Parathyroid adenoma (tissue), 2 donors: ENCODE measurements at regions not wholly inside any gene's neighbourhood (a gene's known extent, or its start where the extent isn't known, plus 50 kb on each side); places are given as distances from the start of the nearest gene placed in this dataset.

Experiments
- H2AFZ ChIP-seq: fragments of 300-600 bp; sonication (generic); one replicate; pipeline ENCODE4 v1.7.0; 2017; ENCODE audit warnings: antibody characterized with exemption, mild to moderate bottlenecking
- H3K27ac ChIP-seq: fragments of 300-600 bp; sonication (generic); one replicate; pipeline ENCODE4 v1.7.0; 2017
- H3K27me3 ChIP-seq: fragments of 300-600 bp; sonication (generic); one replicate; pipeline ENCODE4 v1.7.0; 2017; ENCODE audit warnings: low read length; ENCODE audit not compliant: control insufficient read depth, insufficient read depth
- H3K36me3 ChIP-seq: fragments of 300-600 bp; sonication (generic); one replicate; pipeline ENCODE4 v1.7.0; 2017; ENCODE audit warnings: low read length; ENCODE audit not compliant: control insufficient read depth, insufficient read depth
- H3K4me1 ChIP-seq: fragments of 300-600 bp; sonication (generic); one replicate; pipeline ENCODE4 v1.7.0; 2017; ENCODE audit warnings: control low read depth
- H3K4me2 ChIP-seq: fragments of 300-600 bp; sonication (generic); one replicate; pipeline ENCODE4 v1.7.0; 2017; ENCODE audit warnings: low read length
- H3K4me3 ChIP-seq: fragments of 300-600 bp; sonication (generic); one replicate; pipeline ENCODE4 v1.7.0; 2017; ENCODE audit warnings: low read depth, low read length
- H3K79me2 ChIP-seq: fragments of 300-600 bp; sonication (generic); one replicate; pipeline ENCODE4 v1.7.0; 2017; ENCODE audit warnings: control low read depth
- H3K9ac ChIP-seq: fragments of 300-600 bp; sonication (generic); one replicate; pipeline ENCODE4 v1.7.0; 2017; ENCODE audit warnings: mild to moderate bottlenecking
- H3K9me3 ChIP-seq: fragments of 300-600 bp; sonication (generic); one replicate; pipeline ENCODE4 v1.7.0; 2017; ENCODE audit warnings: low read length; ENCODE audit not compliant: control insufficient read depth
- TF ChIP-seq, protein P1 (sequence below): fragments of 300-600 bp; sonication (generic); IDR thresholded peaks from one replicate; pipeline ENCODE4 v1.7.0; 2017; ENCODE audit warnings: antibody characterized with exemption, mild to moderate bottlenecking
- donor health status: primary hyperparathyroidism.

DNA sequence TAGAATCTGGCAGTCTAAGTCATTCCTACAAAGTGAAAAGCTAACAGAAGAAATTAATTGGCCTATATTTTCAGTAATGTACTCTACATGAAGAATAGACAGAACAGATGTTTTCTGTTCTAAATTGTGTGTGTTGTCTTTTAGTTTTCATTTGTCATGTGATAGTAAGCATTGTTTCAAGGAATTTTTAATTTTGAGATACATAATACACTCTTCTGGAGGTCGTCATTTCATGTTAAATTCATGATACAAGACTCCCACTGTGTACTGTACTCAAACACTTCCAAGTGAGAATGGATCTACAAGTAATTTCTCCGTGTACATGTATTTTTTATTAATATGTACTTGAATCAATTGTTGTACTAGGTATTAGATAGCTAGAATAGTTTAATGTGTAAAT is 1522.9 kb downstream of the MAT2B start:
- Histone ChIP-seq H2AFZ (no peak overlapping the region), H3K4me3 (no peak overlapping the region), H3K9me3 (no peaks in the 10 kb centered on the region), H3K79me2 (no peaks in the 10 kb centered on the region), H3K27ac (no peak overlapping the region), H3K4me2 (no peak overlapping the region), H3K27me3 (no peaks in the 10 kb centered on the region), H3K36me3 (no peaks in the 10 kb centered on the region), H3K4me1 (no peaks in the 10 kb centered on the region), H3K9ac (no peak overlapping the region)
- TF ChIP-seq, protein P1, sequence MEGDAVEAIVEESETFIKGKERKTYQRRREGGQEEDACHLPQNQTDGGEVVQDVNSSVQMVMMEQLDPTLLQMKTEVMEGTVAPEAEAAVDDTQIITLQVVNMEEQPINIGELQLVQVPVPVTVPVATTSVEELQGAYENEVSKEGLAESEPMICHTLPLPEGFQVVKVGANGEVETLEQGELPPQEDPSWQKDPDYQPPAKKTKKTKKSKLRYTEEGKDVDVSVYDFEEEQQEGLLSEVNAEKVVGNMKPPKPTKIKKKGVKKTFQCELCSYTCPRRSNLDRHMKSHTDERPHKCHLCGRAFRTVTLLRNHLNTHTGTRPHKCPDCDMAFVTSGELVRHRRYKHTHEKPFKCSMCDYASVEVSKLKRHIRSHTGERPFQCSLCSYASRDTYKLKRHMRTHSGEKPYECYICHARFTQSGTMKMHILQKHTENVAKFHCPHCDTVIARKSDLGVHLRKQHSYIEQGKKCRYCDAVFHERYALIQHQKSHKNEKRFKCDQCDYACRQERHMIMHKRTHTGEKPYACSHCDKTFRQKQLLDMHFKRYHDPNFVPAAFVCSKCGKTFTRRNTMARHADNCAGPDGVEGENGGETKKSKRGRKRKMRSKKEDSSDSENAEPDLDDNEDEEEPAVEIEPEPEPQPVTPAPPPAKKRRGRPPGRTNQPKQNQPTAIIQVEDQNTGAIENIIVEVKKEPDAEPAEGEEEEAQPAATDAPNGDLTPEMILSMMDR = no peak

DNA sequence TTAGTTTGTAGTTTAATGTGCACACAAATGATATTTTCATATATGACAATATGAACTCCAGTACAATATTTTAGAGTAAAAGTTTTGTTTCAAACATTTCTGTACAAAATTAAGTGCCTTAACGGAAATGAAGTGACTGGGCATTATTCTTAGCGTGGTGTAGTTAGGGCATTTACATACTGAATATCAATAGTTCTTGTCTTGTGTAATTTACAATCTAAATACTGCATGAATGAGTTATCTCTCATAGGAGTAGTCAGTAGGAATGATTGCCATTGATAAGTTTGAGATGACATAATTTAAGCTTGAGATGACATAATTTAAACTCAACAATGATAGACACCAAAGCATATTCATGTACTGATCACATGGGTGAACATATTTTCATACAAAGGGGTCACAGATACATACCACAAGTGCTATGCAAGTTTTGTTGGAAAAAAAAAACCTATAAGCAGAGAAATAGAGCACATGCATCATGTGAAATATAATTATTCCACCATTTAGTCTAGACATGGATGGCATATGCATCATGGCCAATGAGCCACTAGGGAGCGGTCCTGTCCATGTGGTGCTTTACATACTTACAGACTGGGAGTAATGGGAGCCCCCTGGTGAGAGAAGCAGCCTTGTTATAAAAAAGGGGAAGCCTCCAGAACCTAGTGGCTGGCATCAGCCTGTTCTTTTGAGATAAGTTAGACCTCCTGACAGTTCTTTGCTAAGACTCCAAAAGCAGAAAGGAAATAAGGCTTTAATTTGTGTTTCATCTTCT is 1523.9 kb downstream of the MAT2B start:
- H3K36me3 ChIP-seq = no peaks in the 10 kb centered on the region
- no peak overlapping the region for H3K9ac ChIP-seq
- H3K4me1 ChIP-seq = no peaks in the 10 kb centered on the region
- no peaks in the 10 kb centered on the region for H3K79me2 ChIP-seq
- no peak overlapping the region for H2AFZ ChIP-seq
- H3K4me3 ChIP-seq = no peak overlapping the region
- TF ChIP-seq, protein P1 = no peak
- no peak overlapping the region for H3K4me2 ChIP-seq
- H3K27me3 ChIP-seq = no peaks in the 10 kb centered on the region
- no peaks in the 10 kb centered on the region for H3K9me3 ChIP-seq
- H3K27ac ChIP-seq = no peak overlapping the region

DNA sequence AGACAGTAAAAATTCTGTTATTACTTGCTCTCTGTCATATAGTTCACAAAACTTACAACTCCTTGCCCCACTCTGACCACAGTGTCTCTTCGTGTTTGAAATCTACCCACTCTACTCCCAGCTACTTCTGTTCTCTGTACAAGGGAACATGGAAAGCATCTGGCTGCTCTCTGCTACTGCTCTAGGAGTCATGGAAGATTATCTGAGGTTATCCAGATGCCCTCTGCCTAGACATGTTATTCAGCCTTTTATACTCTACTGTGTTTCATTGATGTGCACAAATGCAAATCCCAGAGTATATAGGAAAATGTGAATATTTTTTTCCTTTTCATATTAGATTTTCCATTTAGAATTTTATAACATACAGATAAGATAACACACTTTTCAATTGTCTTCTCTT is 1525.6 kb downstream of the MAT2B start:
- no peaks in the 10 kb centered on the region for H3K4me1 ChIP-seq
- no peaks in the 10 kb centered on the region for H3K79me2 ChIP-seq
- H3K4me3 ChIP-seq = no peak overlapping the region
- H3K36me3 ChIP-seq = no peaks in the 10 kb centered on the region
- H3K27me3 ChIP-seq = no peaks in the 10 kb centered on the region
- no peak overlapping the region for H3K9ac ChIP-seq
- no peak overlapping the region for H3K27ac ChIP-seq
- TF ChIP-seq, protein P1 = no peak
- H3K4me2 ChIP-seq = no peak overlapping the region
- H2AFZ ChIP-seq = no peak overlapping the region
- no peaks in the 10 kb centered on the region for H3K9me3 ChIP-seq

DNA sequence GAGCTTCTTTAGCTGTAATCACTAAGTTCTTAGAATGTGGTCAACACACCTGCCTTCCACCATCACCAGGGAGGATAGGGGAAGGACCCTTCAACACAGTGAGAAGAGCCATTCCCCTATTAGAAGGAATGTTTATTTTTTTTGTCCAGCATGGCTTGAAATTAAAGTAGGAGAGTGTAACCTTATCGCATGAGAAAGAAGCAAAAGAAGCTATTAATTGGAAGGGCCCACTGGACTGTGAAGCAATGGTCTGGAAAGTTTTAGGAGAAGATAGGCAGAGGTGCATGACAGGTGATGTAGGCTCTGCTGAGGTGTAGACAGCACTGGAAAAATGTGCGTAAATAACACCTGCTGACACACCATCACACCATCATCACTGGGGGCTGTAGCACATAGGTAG is 1526.0 kb downstream of the MAT2B start:
- no peak overlapping the region for H2AFZ ChIP-seq
- TF ChIP-seq, protein P1 = no peak
- no peaks in the 10 kb centered on the region for H3K79me2 ChIP-seq
- no peaks in the 10 kb centered on the region for H3K36me3 ChIP-seq
- no peak overlapping the region for H3K4me2 ChIP-seq
- no peaks in the 10 kb centered on the region for H3K4me1 ChIP-seq
- no peaks in the 10 kb centered on the region for H3K9me3 ChIP-seq
- H3K9ac ChIP-seq = no peak overlapping the region
- no peak overlapping the region for H3K27ac ChIP-seq
- H3K4me3 ChIP-seq = no peak overlapping the region
- H3K27me3 ChIP-seq = no peaks in the 10 kb centered on the region

DNA sequence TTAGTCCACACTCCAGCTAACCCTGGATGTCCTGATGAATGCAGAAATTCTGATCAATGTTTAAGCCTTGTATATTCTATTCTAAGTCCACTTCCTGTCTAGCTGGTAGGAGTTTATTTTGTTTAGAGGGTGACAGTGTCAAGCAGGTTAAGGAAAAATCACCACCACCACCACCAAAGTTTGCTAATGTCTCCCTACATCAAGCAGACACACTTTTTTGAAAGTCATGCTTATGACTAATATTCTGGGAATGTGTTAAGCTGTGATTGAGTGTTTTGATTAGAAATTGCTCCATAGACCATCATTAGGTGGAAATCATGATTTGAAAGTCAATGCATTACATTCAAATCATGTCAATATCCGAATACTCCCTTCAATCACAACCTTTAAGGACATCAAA is 1530.1 kb downstream of the MAT2B start:
- Histone ChIP-seq H2AFZ (no peak overlapping the region), H3K9ac (no peak overlapping the region), H3K27me3 (no peaks in the 10 kb centered on the region), H3K4me3 (no peak overlapping the region), H3K9me3 (no peaks in the 10 kb centered on the region), H3K27ac (no peak overlapping the region), H3K79me2 (no peaks in the 10 kb centered on the region), H3K36me3 (no peaks in the 10 kb centered on the region), H3K4me2 (no peak overlapping the region), H3K4me1 (no peaks in the 10 kb centered on the region)
- TF ChIP-seq, protein P1 = no peak
